MV-4-11 (cell line): ENCODE measurements at regions not wholly inside any gene's neighbourhood (a gene's known extent, or its start where the extent isn't known, plus 50 kb on each side); places are given as distances from the start of the nearest gene placed in this dataset.

Experiments
- DNase-seq: peaks from one replicate; lab custom pipeline; 2025; lab: John Stamatoyannopoulos, UW

DNA sequence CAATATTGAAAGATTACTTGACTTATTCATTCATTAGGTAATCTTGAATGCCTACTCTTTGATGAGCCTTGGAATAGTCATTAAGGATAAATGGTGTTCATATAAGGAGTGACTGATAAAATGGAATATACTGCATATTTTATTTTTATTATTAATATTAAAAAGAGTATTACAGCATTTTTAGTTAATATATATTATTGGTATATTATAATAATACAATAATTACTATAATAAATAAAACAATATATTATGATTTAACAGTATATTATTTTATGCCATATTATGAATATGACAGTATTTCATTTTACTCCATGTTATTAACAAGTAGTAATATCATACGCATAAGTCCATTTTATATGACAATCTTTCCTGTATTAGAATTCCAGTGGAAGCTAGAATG is 490.8 kb upstream of the NFIA start:
- no peak for DNase-seq

DNA sequence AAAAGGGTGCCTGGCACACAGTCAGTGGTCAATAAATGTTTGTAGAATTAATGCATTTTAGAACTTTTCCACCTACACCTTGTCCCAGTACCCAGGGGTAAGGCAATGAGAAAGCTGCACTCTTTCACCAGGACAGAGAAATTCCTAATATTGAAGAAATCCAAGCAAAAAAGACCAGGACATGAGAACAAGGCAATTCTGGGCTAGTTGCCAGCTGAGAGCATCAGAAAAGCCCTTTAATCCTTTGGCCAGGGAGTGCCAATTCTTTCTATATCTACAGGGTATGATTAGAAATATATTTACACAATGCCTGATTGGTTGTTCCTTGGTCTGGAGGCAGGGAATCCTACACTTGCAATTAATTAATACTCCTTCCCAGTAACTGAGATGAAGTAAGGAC is 492.4 kb upstream of the NFIA start:
- no peak for DNase-seq

DNA sequence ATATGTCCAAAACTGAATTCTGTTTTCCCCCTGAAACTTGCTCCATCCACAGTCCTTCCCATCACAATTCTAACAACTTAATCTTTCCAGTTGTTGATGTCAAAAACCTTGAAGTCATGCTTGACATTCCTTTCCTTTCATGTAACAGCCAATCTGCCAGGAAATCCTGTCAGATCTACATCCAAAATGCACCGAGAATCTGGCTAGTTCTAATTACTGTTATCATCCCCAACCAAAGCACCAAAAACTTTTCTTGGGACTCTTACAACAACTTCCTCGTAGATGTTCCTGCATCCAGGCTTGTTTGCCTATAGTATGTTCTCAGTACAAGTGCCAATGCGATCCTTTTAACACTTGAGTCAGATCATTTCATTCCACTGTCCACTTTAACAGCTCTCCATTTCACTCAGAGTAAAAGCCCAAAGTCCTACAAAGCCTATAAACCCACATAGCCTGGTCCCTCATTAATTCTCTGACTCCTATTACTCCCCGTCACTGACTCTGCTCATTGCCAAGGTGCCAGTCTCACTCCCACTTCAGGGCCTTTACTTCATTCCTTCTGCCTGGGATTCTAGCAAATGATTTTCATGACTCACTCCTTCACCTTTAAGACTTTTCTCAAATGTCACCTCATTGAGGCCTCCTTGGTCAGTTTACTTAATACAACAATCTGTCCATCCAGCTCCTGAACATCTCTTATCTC is 493.2 kb upstream of the NFIA start:
- no peak for DNase-seq

DNA sequence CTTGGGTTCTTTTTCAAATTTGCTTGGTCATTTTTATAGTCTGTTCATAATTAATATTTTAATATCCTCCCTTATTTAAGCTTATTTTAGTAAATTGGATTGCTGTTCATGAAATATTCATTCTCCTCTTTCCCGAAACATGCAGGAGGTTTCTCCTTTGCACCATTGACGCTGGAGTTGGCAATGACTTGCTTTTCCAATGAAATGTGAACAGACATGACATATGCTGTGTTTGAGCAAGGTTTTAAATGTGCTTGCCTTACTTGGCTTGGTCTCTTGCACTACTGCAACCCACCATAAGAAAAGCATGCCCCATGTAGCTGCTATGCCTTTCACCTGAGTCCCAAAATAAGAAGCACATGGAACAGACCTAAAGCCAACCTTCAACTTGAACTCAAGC is 498.0 kb upstream of the NFIA start:
- no peak for DNase-seq

DNA sequence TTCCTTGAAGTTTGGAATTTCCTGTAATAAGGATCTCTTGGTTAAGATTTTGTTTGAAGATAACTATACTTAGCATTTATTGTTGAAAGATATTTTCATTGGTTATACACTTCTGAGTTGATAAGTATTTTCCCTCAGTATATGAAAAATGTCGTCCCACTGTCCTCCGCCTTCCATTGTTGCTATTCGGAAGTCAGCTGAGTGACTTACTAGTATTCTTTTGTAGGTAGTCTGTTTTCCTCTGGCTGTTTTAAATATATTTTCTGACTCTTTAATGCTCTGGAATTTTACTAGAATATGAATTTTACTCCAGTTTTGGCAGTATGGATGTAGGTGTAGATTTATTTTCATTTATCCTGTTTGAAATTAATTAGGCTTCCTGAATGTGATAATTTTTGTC is 498.7 kb upstream of the NFIA start:
- DNase-seq, result peak; percentile 37

DNA sequence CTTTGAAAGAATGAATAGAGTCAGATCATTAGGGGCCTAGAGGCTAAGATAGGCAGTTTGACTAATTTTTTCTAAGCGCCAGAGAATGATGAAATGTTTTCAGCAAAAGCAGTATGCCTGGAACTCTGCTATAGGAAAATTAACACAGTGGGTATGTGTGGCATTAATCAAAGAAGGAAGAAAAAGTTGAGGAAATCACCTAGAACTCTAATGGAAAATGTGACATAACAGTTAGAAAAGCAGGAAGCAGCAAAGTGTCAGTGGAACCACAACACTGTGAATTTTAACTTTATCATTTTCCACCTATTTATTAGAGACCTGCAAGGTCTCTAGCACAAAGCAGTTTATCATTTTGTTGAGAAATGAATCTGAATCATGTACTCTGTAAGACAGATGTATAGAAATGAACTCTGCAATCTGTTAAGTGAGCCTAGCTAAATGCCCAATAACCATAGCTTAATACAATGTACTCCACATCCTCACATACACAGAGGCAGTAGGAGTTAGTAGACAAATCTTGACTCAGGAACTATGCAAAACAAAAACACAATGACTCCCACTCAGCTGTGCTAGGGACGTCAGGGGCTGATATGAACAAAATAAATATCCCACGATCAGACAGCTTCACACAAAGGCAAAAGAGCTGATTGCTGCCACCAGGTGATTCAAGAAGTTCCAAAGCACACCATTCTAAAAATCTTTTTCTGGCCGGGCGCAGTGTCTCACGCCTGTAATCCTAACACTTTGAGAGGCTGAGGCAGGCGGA is 500.7 kb upstream of the NFIA start:
- DNase-seq, result peak; percentile 34

DNA sequence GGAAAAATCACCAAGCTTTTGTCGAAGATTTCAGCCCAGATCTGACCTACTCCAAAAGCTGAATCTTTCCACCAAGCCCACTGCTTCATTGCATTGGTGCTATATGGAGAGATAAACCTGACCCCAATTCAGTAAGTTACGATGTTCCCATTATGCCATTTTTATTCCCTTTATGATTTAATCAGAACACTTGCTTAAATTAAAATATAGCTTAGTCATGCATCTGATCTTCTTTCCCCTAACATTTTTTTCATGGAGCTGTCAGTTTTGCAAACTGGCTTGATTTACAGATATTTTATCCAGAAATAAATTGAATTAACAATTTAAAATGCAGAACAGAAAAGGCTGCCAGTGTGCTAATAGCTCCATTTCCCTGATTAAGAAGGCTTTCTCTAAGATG is 503.5 kb upstream of the C1orf87 start:
- DNase-seq, result no peak

DNA sequence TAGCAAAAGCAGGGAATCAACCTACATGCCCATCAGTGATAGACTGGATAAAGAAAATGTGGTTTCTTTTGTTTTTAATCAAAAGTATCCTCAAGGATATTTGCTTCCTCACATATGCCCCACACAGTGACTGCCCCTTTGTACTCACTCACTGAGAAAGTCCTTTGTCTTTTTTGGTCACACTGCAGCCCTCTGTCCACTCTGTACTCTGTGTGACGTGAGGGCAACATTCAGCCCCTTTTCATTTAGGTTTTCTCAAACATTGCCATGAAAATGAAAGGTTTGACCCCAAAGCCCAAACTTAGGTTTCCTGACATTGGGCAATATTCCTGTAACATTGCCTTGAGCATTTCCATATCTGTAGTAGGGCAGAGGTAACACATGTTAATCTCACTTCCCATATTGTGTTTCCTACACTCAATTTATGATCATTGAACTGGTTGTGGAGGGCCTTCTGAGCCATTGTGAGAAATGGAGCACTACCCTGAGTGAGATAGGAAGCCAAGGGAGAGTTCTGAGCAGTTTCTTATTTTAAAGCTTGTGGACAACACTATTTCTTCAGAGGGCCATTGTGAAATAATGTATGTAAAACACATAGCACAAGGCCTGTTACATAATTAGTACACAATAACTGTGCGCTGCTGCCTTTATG is 501.9 kb upstream of the C1orf87 start:
- peak; percentile 99 for DNase-seq

DNA sequence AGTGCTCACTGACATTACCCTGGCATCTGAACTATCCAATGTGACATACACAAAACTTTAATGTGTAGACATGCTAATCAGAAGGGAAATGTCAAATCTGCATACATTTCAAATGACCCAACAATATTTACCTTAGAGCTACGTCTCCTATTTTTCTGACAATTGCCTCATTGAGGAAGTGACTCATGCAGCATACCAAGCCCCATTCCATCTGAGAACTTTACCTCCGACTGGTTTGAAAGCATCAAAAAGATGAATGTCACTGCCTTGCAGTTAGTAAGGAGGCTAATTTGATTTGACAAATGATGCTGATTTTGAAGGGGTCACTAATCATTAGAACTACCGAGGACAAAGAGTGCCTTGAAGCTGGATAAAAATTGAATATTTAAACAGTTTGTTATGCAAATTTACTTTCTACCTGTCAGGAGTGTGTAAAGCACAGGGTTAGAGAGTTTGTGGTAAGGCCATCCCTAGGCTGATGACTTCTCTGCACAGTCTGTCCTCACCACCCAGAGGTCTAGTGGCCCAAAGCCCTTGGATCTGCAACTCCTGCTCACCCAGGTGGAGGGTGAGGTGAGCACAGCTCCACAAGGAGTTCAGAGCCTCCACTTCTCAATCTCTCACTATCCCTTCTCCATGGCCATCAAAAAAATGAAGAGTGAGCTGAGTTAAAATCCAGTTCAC is 500.3 kb upstream of the C1orf87 start:
- peak; percentile 62 for DNase-seq

DNA sequence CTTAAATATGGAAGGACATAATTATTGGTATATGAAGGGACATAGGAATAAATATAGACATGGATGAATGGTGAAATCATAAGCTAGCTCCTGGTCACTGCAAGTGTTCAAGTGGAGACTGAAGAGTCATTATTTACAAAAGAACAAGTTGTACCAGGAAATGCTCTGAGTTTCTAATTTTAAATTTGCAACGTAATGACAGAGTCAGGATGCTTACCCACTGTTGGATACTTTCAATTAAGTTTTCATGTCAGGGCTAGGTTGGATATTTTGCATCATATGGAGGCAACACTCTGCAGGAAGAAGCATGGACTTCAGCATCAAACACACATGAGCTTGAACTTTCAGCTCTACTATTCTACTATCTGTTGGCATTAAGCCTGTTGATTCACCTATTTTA is 499.6 kb upstream of the C1orf87 start:
- DNase-seq, result no peak

DNA sequence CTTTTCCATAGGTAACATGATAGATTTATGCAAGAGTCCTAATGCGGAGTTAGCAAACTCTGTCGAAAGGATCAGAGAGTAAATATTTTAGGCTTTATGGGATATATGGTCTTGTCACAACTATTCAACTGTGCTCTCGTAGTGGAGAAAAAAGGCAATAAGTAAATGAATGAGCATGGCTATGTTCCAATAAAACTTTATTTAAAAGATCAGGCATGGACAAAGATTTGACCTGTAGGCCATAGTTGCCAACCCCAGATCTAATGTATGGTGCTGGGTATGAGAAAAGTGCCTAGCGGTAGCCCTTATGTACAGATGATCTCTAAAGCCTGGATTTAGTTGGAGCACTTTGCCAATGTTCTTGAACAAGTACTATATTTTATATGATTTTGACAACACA is 498.8 kb upstream of the C1orf87 start:
- DNase-seq, result no peak

DNA sequence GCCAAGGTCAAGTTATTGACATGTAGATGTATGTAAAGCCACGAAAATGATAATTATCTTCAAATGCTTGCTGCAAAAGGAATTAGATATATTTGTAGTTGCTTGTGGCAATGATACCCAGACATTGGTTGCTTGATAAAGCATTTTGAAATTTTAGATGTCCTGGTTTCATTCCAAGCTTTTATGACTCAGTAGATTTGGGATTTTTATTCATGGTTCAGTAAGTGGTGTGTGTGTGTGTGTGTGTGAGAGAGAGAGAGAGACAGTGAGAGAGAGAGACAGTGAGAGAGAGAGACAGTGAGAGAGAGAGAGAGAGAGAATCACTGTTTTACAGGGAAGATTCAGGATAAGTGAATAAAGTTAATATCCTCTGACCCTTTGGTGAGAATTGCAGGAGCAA is 498.2 kb upstream of the C1orf87 start:
- DNase-seq, result no peak

DNA sequence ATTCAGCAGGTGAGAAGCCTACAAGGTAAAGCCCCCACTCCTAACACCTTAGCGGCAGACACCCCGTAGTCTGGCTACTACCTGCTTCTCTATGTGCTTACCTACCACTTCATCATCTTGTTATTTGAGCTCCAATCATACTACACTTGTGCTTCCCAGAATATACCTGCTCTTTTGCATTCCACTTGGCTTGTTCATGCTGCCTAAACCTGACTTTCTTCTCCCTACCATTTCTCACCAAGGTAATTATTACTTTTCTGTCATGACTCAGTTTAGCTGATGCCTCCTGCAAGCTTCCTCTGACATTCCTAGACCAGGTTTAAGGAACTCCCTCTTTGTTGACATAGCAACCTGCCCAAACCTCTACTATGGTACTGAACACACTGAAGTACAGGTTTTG is 495.6 kb upstream of the C1orf87 start:
- no peak for DNase-seq

DNA sequence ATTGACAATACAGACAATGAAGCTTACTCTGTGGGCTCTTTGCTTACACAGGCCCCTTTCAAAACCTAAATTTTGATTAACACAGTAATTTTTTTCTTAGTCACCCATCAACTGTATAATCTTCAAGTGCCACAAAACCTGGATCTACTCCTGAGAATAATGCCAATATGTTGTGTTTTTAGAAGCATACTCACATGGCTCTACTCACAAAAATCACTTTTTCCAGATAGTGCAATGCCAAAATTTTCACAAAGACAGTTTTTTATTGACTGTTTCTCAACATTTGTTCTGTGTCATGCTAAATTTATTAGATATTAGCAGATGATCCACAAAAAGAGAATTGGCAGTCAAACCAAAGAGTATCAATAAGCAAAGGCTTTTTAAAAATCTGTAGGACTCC is 493.7 kb upstream of the C1orf87 start:
- DNase-seq, result no peak

DNA sequence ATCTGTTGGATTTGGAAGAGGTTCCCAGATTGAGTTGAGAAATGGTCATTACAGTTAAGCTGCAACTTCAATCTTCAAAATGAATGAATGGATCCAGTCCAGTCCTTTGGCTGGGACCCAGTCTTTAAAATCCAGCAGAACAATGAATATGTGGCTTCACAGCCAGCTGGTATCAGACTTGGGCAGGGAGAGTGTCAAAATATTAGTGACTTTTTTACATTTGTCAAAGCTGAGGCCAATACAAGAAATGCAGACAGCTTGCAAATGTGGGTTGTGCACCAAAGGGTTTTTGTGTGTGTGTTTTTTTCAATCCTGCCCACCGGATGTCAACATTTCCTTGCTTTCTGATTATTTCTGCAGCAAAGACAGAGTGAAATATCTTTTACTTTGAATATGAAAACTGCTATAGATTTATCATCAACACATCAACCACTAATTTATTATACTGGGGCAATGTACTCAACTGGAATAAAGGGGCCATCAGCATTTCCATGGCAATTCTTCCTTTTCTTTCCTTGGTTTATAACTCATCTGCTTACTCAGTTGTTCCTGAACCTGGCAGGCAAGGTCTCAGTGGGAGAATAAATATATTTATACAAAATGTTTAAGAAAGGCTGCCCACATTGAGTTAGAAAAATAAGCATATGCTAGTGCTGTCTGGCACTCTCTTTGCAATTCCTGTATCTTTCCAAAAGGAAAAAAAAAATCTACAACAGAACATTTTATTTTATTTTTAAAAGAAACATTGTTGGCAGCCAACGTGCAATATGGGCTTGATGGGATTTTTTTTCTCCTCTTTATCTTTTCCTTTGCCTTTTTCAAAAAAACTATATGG is 491.6 kb upstream of the C1orf87 start:
- no peak for DNase-seq

DNA sequence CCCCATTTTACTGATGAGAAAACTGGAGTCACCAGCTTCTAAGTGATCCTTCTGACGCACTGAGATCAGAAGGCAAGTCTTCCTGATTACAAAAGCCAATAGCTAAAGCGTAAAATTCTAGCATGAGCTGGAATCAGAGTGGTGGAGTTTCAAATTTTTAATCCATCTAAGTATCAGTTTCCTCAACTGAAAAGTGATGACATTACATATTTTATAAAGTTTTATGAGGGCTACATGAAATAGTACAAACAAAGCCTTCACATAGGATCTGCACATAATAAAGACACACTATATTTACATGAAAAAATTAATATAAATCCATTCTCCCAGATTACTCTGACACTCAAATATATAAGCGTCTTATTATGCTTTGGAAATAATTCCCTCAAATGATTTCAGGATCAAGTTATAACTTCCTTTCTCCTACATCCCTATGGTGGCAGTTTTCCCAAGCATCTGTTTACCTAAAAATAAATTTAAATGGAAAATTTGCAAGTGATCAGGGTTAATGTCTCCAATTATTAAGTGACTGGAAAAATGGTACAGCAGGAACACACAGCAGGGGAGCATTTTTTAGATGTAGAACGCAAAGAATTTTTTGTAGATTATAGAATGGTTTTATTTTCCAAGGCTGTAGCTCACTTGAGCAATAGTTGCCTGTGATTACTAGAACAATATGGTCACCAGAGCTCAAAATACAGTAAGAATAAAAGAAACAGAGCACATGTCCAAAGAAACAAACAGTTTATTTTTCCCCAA is 490.4 kb upstream of the C1orf87 start:
- no peak for DNase-seq

DNA sequence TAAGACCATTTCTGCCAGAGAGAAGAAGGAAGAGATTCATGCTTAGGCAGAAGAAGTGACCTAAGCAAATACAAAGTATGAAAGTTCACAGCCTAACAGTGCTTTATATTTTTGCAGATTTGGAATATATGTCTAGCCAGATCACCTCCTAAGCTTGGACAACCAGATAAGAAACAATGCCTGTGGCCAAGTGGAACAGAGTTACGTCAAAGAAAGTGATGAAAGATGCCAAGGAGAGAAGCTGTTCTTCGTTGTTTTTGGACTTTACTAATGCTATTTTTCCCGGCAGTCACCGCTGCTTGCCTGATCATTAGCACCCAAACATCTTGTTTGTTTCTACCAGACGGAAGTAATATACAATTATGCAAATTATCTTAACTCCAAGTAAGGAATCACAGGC is 489.2 kb upstream of the C1orf87 start:
- no peak for DNase-seq

DNA sequence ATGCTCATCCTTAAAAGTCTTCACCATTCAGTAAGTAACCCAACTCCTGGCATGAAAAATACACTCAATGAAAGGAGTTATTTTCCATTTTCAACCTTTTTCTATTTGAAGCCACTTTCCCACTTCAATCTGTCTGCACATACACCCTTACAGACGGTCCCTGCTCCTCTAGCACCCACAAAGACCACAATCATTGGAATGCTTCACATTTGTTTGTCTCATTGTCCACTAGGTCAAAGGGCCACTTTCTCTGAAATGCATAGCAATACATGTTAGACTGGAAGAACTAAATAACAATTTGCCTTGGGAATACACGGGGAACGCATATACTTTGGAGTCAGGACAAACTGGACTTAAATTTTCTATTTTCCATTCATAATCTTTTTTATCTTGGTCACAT is 487.1 kb upstream of the C1orf87 start:
- DNase-seq, result no peak

DNA sequence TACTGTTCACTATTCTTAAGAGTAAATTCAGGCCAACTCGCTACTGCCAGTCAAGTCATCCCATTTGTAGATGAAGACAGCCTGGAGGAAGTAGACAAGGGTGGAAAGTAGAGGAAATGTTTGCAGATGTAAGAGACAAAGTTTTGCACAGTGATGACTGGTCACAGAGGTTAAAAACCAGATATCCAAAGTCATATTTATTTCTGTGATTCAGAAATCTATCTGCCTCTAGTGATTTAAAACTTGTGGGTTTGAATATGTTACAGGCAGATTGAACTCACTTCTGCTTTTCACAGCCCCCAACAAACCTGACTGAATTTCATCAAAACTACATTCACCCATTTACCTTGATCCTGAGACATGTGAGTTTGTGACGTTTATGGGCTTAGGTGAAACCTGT is 484.7 kb upstream of the C1orf87 start:
- peak; percentile 43 for DNase-seq

DNA sequence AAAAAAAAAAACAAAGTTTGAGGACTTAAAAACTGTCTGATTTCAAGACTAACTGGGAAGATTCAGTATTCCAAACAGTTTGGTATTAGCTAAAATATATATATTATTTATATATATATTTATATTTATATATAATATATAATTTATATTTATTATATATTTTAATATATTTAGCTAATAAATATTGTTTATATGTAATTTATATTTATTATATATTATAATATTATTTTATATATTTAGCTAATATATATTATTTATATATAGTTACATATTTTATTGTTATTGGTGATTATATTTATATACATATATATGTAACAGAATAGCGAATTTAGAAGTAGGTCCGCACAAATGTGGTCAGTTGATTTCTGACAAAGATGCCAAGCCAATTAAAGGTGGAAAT is 480.2 kb upstream of the C1orf87 start:
- DNase-seq, result no peak

DNA sequence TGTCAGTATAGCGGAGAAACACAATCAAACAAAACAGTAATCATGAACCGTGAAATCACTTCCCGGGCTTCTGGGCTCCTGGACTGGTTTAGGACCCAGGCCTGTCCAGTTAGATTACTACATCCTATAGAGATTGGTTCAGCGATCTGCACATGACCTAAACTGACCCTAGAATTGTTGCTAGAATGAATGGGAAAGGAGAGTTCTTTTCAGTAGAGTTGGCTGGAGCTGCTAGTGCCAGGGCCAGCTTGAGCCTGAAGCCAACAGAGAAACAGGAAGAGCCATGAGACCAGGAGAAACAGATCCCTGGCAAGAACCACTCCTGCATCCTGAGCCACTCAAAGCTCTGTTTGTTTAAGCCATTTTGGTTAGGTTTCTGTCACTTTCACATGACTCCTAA is 474.3 kb upstream of the C1orf87 start:
- no peak for DNase-seq
